BLaER1 treated with 17β-estradiol and CSF1 and Interleukin-3, amounts not matched to agents 10 nM and 100 nM (cell line): ENCODE measurements at regions not wholly inside any gene's neighbourhood (a gene's known extent, or its start where the extent isn't known, plus 50 kb on each side); places are given as distances from the start of the nearest gene placed in this dataset.

Experiments
- H3K27ac ChIP-seq, 11 experiments: shearing (Covaris generic); formaldehyde crosslinking; 2 replicates each; pipeline ENCODE4 v1.8.1; 2022
- H3K27me3 ChIP-seq, 11 experiments: shearing (Covaris generic); formaldehyde crosslinking; 2 replicates each; pipeline ENCODE4 v1.8.1; 2022
- H3K36me3 ChIP-seq, 11 experiments: shearing (Covaris generic); formaldehyde crosslinking; 2 replicates each; pipeline ENCODE4 v1.8.1; 2022
- H3K4me1 ChIP-seq, 10 experiments: shearing (Covaris generic); formaldehyde crosslinking; 2 replicates each; pipeline ENCODE4 v1.8.1; 2022
- H3K4me2 ChIP-seq, 11 experiments: shearing (Covaris generic); formaldehyde crosslinking; 2 replicates each; pipeline ENCODE4 v1.8.1; 2022
- H3K4me3 ChIP-seq, 10 experiments: shearing (Covaris generic); formaldehyde crosslinking; 2 replicates each; pipeline ENCODE4 v1.8.1; 2022
- H3K9ac ChIP-seq, 11 experiments: shearing (Covaris generic); formaldehyde crosslinking; 2 replicates each; pipeline ENCODE4 v1.8.1; 2022
- H3K9me3 ChIP-seq, 11 experiments: shearing (Covaris generic); formaldehyde crosslinking; replicated peaks in 1 of 11; 2 replicates each; pipeline ENCODE4 v1.8.1; 2022
- H4K20me1 ChIP-seq, 11 experiments: shearing (Covaris generic); formaldehyde crosslinking; 2 replicates each; pipeline ENCODE4 v1.8.1; 2022
- Cebpa-rat ChIP-seq, 11 experiments: shearing (Covaris generic); IDR thresholded peaks; 2 replicates each; pipeline ENCODE4 v1.8.1; 2022

GRCh38 chr3:8112587-8112986 is 389.0 kb upstream of the LMCD1 start:
- no peaks in the 10 kb centered on the region for H3K36me3 ChIP-seq
- TF ChIP-seq Cebpa-rat (IDR thresholded peaks at IDR 0.05) = no peak
- H3K27ac ChIP-seq = no peak overlapping the region
- no peak overlapping the region for H3K4me2 ChIP-seq
- no peaks in the 10 kb centered on the region for H3K27me3 ChIP-seq
- H3K9ac ChIP-seq = no peak overlapping the region
- H4K20me1 ChIP-seq = no peaks in the 10 kb centered on the region
- H3K4me3 ChIP-seq = no peak overlapping the region
- no peaks in the 10 kb centered on the region for H3K9me3 ChIP-seq
- H3K4me1 ChIP-seq = peaks cover 0 to 11% (median 3%) of the 10 kb centered on the region in 10 experiments; a peak in 8 of 20 replicates

- H3K27ac ChIP-seq = no peak overlapping the region
- no peaks in the 10 kb centered on the region for H3K27me3 ChIP-seq
Measured at GRCh38 chr3:8113626-8114025, 388.0 kb upstream of the LMCD1 start.

GRCh38 chr3:8128686-8129085 is 372.9 kb upstream of the LMCD1 start:
- Histone ChIP-seq H3K9ac (no peak overlapping the region), H3K4me3 (no peak overlapping the region), H3K4me1 (no peaks in the 10 kb centered on the region), H3K9me3 (peaks cover 0 to 7% (median 5%) of the 10 kb centered on the region in 11 experiments; a peak in 6 of 22 replicates), H3K27ac (no peak overlapping the region), H4K20me1 (no peaks in the 10 kb centered on the region), H3K27me3 (no peaks in the 10 kb centered on the region), H3K4me2 (no peak overlapping the region), H3K36me3 (no peaks in the 10 kb centered on the region)
- TF ChIP-seq Cebpa-rat (IDR thresholded peaks at IDR 0.05) = no peak

More at GRCh38 chr3:8113626-8114025, 388.0 kb upstream of the LMCD1 start:
- TF ChIP-seq Cebpa-rat (IDR thresholded peaks at IDR 0.05) = no peak
- Histone ChIP-seq H3K4me3 (no peak overlapping the region), H4K20me1 (no peaks in the 10 kb centered on the region), H3K4me1 (peaks cover 0 to 11% (median 0%) of the 10 kb centered on the region in 10 experiments; a peak in 7 of 20 replicates), H3K4me2 (no peak overlapping the region), H3K36me3 (no peaks in the 10 kb centered on the region), H3K9me3 (no peaks in the 10 kb centered on the region), H3K9ac (no peak overlapping the region)

- H3K4me2 ChIP-seq = no peak overlapping the region
- TF ChIP-seq Cebpa-rat (IDR thresholded peaks at IDR 0.05) = no peak
Measured at GRCh38 chr3:8136553-8136952, 365.1 kb upstream of the LMCD1 start.

GRCh38 chr3:8143186-8143585 is 358.4 kb upstream of the LMCD1 start:
- Histone ChIP-seq H3K4me2 (no peak overlapping the region), H3K4me1 (no peaks in the 10 kb centered on the region), H3K4me3 (no peak overlapping the region), H3K27me3 (no peaks in the 10 kb centered on the region), H3K9me3 (no peaks in the 10 kb centered on the region), H3K27ac (no peak overlapping the region), H3K9ac (no peak overlapping the region), H3K36me3 (no peaks in the 10 kb centered on the region), H4K20me1 (no peaks in the 10 kb centered on the region)
- no peak for TF ChIP-seq Cebpa-rat (IDR thresholded peaks at IDR 0.05)

More at GRCh38 chr3:8136553-8136952, 365.1 kb upstream of the LMCD1 start:
- Histone ChIP-seq H3K36me3 (no peaks in the 10 kb centered on the region), H3K27me3 (no peaks in the 10 kb centered on the region), H3K9me3 (peaks cover 0 to 3% (median 1%) of the 10 kb centered on the region in 11 experiments; a peak in 6 of 22 replicates), H3K27ac (no peak overlapping the region), H3K9ac (no peak overlapping the region), H4K20me1 (no peaks in the 10 kb centered on the region), H3K4me1 (no peaks in the 10 kb centered on the region), H3K4me3 (no peak overlapping the region)

- H3K9ac ChIP-seq = no peak overlapping the region
- H3K27me3 ChIP-seq = no peaks in the 10 kb centered on the region
- H4K20me1 ChIP-seq = no peaks in the 10 kb centered on the region
- no peak for TF ChIP-seq Cebpa-rat (IDR thresholded peaks at IDR 0.05)
- no peak overlapping the region for H3K4me3 ChIP-seq
- no peaks in the 10 kb centered on the region for H3K4me1 ChIP-seq
- no peak overlapping the region for H3K27ac ChIP-seq
- H3K9me3 ChIP-seq = no peaks in the 10 kb centered on the region
- no peaks in the 10 kb centered on the region for H3K36me3 ChIP-seq
- no peak overlapping the region for H3K4me2 ChIP-seq
Measured at GRCh38 chr3:8145661-8146060, 356.0 kb upstream of the LMCD1 start.

- Histone ChIP-seq H3K27ac (no peak overlapping the region), H3K4me1 (no peaks in the 10 kb centered on the region), H4K20me1 (no peaks in the 10 kb centered on the region), H3K4me3 (no peak overlapping the region), H3K27me3 (no peaks in the 10 kb centered on the region), H3K4me2 (no peak overlapping the region), H3K9ac (no peak overlapping the region), H3K9me3 (no peaks in the 10 kb centered on the region), H3K36me3 (no peaks in the 10 kb centered on the region)
- TF ChIP-seq Cebpa-rat (IDR thresholded peaks at IDR 0.05) = no peak
Measured at GRCh38 chr3:8147711-8148110, 353.9 kb upstream of the LMCD1 start.

GRCh38 chr3:8152821-8153418 is 348.7 kb upstream of the LMCD1 start:
- Histone ChIP-seq H3K4me2 (no peak overlapping the region), H3K27ac (no peak overlapping the region), H3K9ac (no peak overlapping the region), H3K4me3 (no peak overlapping the region), H4K20me1 (no peaks in the 10 kb centered on the region), H3K9me3 (no peaks in the 10 kb centered on the region; a peak in 1 of 22 replicates), H3K27me3 (no peaks in the 10 kb centered on the region), H3K36me3 (no peaks in the 10 kb centered on the region), H3K4me1 (no peaks in the 10 kb centered on the region)
- no peak for TF ChIP-seq Cebpa-rat (IDR thresholded peaks at IDR 0.05)

GRCh38 chr3:8153800-8154199 is 347.8 kb upstream of the LMCD1 start:
- Histone ChIP-seq H3K4me3 (no peak overlapping the region), H3K9ac (no peak overlapping the region), H3K27me3 (no peaks in the 10 kb centered on the region), H3K36me3 (no peaks in the 10 kb centered on the region), H3K4me2 (no peak overlapping the region), H4K20me1 (no peaks in the 10 kb centered on the region), H3K27ac (no peak overlapping the region), H3K4me1 (no peaks in the 10 kb centered on the region), H3K9me3 (no peaks in the 10 kb centered on the region; a peak in 1 of 22 replicates)
- TF ChIP-seq Cebpa-rat (IDR thresholded peaks at IDR 0.05) = no peak

GRCh38 chr3:8154617-8155016 is 347.0 kb upstream of the LMCD1 start:
- Histone ChIP-seq H3K27me3 (no peaks in the 10 kb centered on the region), H3K9ac (no peak overlapping the region), H3K36me3 (no peaks in the 10 kb centered on the region), H3K4me3 (no peak overlapping the region), H3K9me3 (no peaks in the 10 kb centered on the region; a peak in 1 of 22 replicates), H4K20me1 (no peaks in the 10 kb centered on the region), H3K27ac (no peak overlapping the region), H3K4me2 (no peak overlapping the region), H3K4me1 (no peaks in the 10 kb centered on the region)
- no peak for TF ChIP-seq Cebpa-rat (IDR thresholded peaks at IDR 0.05)
